Astrocyte (in vitro differentiated cells and primary cell): ENCODE measurements at regions not wholly inside any gene's neighbourhood (a gene's known extent, or its start where the extent isn't known, plus 50 kb on each side); places are given as distances from the start of the nearest gene placed in this dataset.

ENCODE experiments used
- EZH2 ChIP-seq: IDR thresholded peaks from 2 replicates; pipeline ENCODE4 v1.6.1; 2012; ENCODE audit warnings: mild to moderate bottlenecking, low read length, inconsistent platforms; ENCODE audit not compliant: insufficient read depth
- TF ChIP-seq, protein P1 (sequence below): IDR thresholded peaks from 2 replicates; pipeline ENCODE4 v1.5.1; 2011; ENCODE audit warnings: low read depth, mild to moderate bottlenecking, inconsistent platforms, low read length, moderate library complexity; ENCODE audit not compliant: insufficient read depth

DNA sequence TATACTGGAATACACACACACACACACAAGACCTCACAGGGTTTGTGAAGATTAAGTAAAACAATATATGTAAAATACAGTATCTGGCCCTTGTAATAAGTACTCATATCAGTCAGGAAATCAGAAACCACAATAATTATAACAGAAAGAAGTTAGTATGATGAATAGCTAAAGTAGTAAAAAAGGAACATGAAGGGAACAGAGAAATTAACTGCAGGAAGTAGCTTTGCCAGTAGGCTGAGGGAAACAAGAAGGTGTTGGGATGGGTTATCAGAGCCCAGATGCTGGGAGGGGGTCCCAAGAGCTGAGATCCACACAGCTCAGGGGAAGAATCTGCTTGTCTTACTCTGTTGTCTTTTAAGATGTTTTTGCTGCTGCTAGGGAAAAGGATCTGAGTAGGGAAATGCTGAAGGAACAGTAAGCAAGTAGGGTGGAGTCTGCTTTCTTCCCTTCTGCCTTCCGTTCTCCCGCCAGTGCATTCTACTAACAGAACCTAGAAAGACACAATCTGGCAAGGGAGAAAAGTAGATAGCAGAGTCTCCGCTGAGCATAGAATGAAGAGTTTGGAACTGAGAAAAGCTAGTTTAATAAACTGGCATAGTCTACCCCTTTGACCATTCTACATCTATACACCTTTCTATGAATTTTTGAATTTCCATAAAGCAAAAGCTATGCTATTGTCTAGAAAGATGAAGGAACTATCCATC is 55.3 kb upstream of the ALDH1A1 start:
- TF ChIP-seq, protein P1, sequence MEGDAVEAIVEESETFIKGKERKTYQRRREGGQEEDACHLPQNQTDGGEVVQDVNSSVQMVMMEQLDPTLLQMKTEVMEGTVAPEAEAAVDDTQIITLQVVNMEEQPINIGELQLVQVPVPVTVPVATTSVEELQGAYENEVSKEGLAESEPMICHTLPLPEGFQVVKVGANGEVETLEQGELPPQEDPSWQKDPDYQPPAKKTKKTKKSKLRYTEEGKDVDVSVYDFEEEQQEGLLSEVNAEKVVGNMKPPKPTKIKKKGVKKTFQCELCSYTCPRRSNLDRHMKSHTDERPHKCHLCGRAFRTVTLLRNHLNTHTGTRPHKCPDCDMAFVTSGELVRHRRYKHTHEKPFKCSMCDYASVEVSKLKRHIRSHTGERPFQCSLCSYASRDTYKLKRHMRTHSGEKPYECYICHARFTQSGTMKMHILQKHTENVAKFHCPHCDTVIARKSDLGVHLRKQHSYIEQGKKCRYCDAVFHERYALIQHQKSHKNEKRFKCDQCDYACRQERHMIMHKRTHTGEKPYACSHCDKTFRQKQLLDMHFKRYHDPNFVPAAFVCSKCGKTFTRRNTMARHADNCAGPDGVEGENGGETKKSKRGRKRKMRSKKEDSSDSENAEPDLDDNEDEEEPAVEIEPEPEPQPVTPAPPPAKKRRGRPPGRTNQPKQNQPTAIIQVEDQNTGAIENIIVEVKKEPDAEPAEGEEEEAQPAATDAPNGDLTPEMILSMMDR: no peak
- TF ChIP-seq EZH2: no peak
